DOHH2 (cell line): ENCODE measurements at regions not wholly inside any gene's neighbourhood (a gene's known extent, or its start where the extent isn't known, plus 50 kb on each side); places are given as distances from the start of the nearest gene placed in this dataset.

Experiments
- CTCF ChIP-seq: fragments of 200-600 bp; sonication (generic); IDR thresholded peaks from one replicate; pipeline ENCODE4 v1.5.1; 2014; ENCODE audit warnings: antibody characterized with exemption, mild to moderate bottlenecking, low read depth, low read length; ENCODE audit not compliant: poor library complexity, severe bottlenecking
- EZH2phosphoT487 ChIP-seq: fragments of 200-600 bp; sonication (generic); IDR thresholded peaks from 2 replicates; pipeline ENCODE4 v1.6.1; 2017; ENCODE audit warnings: borderline replicate concordance, mild to moderate bottlenecking, antibody characterized with exemption, low read length, moderate library complexity, mixed read lengths

DNA sequence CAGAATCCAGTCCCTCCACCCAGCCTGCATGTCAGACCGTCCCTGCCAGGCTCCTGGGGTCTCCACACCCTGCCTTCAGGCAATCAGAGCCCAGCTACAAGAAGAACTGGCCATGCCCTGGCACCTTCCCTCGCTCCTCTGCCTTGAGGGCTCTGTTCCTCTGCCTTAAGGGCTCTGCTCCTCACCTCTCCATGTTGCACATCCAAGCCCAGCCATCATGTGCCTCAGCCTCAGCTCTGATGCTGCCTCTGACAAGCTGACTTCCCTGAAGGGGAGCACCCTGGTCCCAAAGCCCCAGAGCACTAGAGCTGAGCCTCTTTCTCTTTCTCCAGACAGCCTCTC, 50.3 kb upstream of the ANTXRL start:
- TF ChIP-seq EZH2phosphoT487 (no peak), CTCF (no peak)
